Esophagus muscularis mucosa (tissue), 4 donors: ENCODE measurements at regions not wholly inside any gene's neighbourhood (a gene's known extent, or its start where the extent isn't known, plus 50 kb on each side); places are given as distances from the start of the nearest gene placed in this dataset.

Experiments
- CTCF ChIP-seq, 3 experiments: fragments of 200-600 bp in 2 of 3; fragments of 450-650 bp in 1 of 3; sonication (generic) in 2 of 3; IDR thresholded peaks; one replicate each; pipeline ENCODE4 v1.5.1; 2017 to 2019; ENCODE audit warnings: antibody characterized with exemption in 3 of 3, mild to moderate bottlenecking in 2 of 3, moderate library complexity in 1 of 3
- EP300 ChIP-seq: sonication (generic); formaldehyde crosslinking; IDR thresholded peaks from one replicate; pipeline ENCODE4 v1.6.1; 2017; ENCODE audit warnings: antibody characterized with exemption
- POLR2A ChIP-seq: fragments of 450-650 bp; IDR thresholded peaks from one replicate; pipeline ENCODE4 v1.6.1; 2017; ENCODE audit warnings: antibody characterized with exemption, moderate library complexity, mild to moderate bottlenecking, low read depth
- POLR2AphosphoS5 ChIP-seq, 2 donors: sonication (generic); formaldehyde crosslinking; IDR thresholded peaks; one replicate each; pipeline ENCODE4 v1.6.1; 2017; ENCODE audit warnings: antibody characterized with exemption in 2 of 2

- TF ChIP-seq CTCF (IDR thresholded peaks at IDR 0.05) = no peak
- TF ChIP-seq POLR2A = no peak
- no peak for TF ChIP-seq EP300
- TF ChIP-seq POLR2AphosphoS5 (IDR thresholded peaks at IDR 0.05) = no peak
Measured at GRCh38 chr20:1722513-1723050, 65.0 kb upstream of the SIRPG start.
